ENCODE measurements at regions not wholly inside any gene's neighbourhood (a gene's known extent, or its start where the extent isn't known, plus 50 kb on each side); places are given as distances from the start of the nearest gene placed in this dataset.

- TF ChIP-seq CTCF (IDR thresholded peaks at IDR 0.05) (no peak), POLR2A (IDR thresholded peaks at IDR 0.05) (no peak)
These were observed 106.8 kb upstream of the RPS6KA2 start for GRCh38 chr6:166733900-166734299.
